Spleen (tissue), 11 donors: ENCODE measurements at regions not wholly inside any gene's neighbourhood (a gene's known extent, or its start where the extent isn't known, plus 50 kb on each side); places are given as distances from the start of the nearest gene placed in this dataset.

Experiments
- DNase-seq: peaks from one replicate; pipeline ENCODE4 v3.0.0-alpha.2; 2020
- H3K27ac ChIP-seq, 8 donors: fragments of 200-600 bp; sonication (generic) in 7 of 8; 1 replicate in 4 of 8; 2 replicates in 4 of 8; pipeline versions ENCODE4 v1.5.0 to v1.8.0; 2016 to 2021; ENCODE audit warnings: inconsistent platforms in 4 of 8, mild to moderate bottlenecking in 4 of 8, moderate library complexity in 1 of 8
- H3K27me3 ChIP-seq, 7 donors: fragments of 200-600 bp; sonication (generic) in 6 of 7; replicated peaks in 1 of 7; 1 replicate in 4 of 7; 2 replicates in 3 of 7; pipeline versions ENCODE4 v1.5.0 to v1.8.0; 2016 to 2021; ENCODE audit warnings: inconsistent platforms in 3 of 7, mild to moderate bottlenecking in 1 of 7
- H3K36me3 ChIP-seq, 6 donors: fragments of 200-600 bp; sonication (generic) in 5 of 6; 1 replicate in 4 of 6; 2 replicates in 2 of 6; pipeline versions ENCODE4 v1.5.0 to v1.8.0; 2016 to 2021; ENCODE audit warnings: inconsistent platforms in 2 of 6
- H3K4me1 ChIP-seq, 6 donors: fragments of 200-600 bp; sonication (generic) in 5 of 6; 1 replicate in 3 of 6; 2 replicates in 3 of 6; pipeline versions ENCODE4 v1.5.0 to v1.8.0; 2016 to 2021; ENCODE audit warnings: inconsistent platforms in 3 of 6
- H3K4me3 ChIP-seq, 8 donors: fragments of 200-600 bp; sonication (generic) in 7 of 8; 1 replicate in 4 of 8; 2 replicates in 4 of 8; pipeline versions ENCODE4 v1.5.0 to v1.8.0; 2016 to 2021; ENCODE audit warnings: inconsistent platforms in 4 of 8, mild to moderate bottlenecking in 4 of 8, moderate library complexity in 2 of 8
- H3K9me3 ChIP-seq, 8 donors: fragments of 200-600 bp; sonication (generic) in 7 of 8; 1 replicate in 4 of 8; 2 replicates in 4 of 8; pipeline versions ENCODE4 v1.5.0 to v1.8.0; 2016 to 2021; ENCODE audit warnings: inconsistent platforms in 4 of 8
- POLR2A ChIP-seq, 3 donors: fragments of 450-650 bp; IDR thresholded peaks; one replicate each; pipeline ENCODE4 v1.5.1; 2017; ENCODE audit warnings: antibody characterized with exemption in 3 of 3, mild to moderate bottlenecking in 1 of 3
- POLR2AphosphoS5 ChIP-seq, 3 donors: sonication (generic); formaldehyde crosslinking; IDR thresholded peaks; one replicate each; pipeline ENCODE4 v1.5.1; 2017; ENCODE audit warnings: antibody characterized with exemption in 3 of 3
- WGBS, 5 donors: extraction: QIAGEN DNeasy Blood & Tissue Kit in 3 of 5; methylation state at CpG; one replicate each; pipeline versions ENCODE4 v1.1.5 to v1.1.7; 2013 to 2018; 5-methylcytosine and 5-hydroxymethylcytosine counted together
- intact Hi-C: fragments of 100-400 bp; cut with DNase I; formaldehyde crosslinking; loops from one replicate; pipeline ENCODE4 v1.15.0; 2023; ENCODE audit warnings: low total_unique reads
- TF ChIP-seq, protein P1 (sequence below), 11 experiments: fragments of 200-600 bp in 7 of 11; fragments of 450-650 bp in 4 of 11; sonication (generic) in 4 of 11; IDR thresholded peaks in 8 of 11; conservative IDR thresholded peaks in 3 of 11; 1 replicate in 7 of 11; 2 replicates in 4 of 11; pipeline versions ENCODE4 v1.4.0 to v1.8.0; 2016 to 2021; ENCODE audit warnings: antibody characterized with exemption in 11 of 11, inconsistent platforms in 4 of 11, mild to moderate bottlenecking in 1 of 11
- donor health status: healthy with polysubstance abuse.
- donor health status: DM: no; HTN: no; CAD: no; lungs with moderate emphysema.
- donor health status: DM: no; HTN: no; CAD: no.
- donor health status: Bipolar disorder and iron deficiency.
- donor health status: healthy.
- donor health status: DM: no; HTN: no; CAD: no.
- donor health status: DM: yes; HTN: yes; CAD: no.

DNA sequence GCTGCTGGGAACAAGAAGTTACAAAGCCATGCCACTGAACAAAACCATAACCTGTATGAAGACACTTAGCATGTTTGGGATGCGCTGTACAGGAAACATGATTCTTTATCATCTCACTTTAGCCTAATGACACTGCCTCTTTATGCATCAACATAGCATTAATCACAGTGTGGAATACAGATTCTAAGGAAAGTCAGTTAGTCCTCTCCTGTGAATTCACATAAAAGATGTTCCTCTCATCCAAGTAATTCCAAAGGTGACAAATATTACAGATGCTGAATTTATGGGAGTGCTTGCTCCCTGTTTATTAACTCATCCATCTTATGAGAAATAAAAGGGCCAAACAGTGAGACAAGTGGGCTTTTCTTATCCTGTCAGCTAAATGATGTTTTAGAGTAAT, 1677.7 kb downstream of the EFNA5 start:
- DNase-seq, result no peak
- no peak overlapping the region for H3K27ac ChIP-seq
- H3K36me3 ChIP-seq, result no peaks in the 10 kb centered on the region
- 70 to 92% (median 89%) methylated on average over 1 of the region's 1 CpG for WGBS, 5 donors
- H3K4me3 ChIP-seq, result no peak overlapping the region
- no peaks in the 10 kb centered on the region for H3K27me3 ChIP-seq
- intact Hi-C loops, result no loop called here
- TF ChIP-seq POLR2AphosphoS5 (IDR thresholded peaks at IDR 0.05) (no peak), POLR2A (IDR thresholded peaks at IDR 0.05) (no peak)
- TF ChIP-seq, protein P1, sequence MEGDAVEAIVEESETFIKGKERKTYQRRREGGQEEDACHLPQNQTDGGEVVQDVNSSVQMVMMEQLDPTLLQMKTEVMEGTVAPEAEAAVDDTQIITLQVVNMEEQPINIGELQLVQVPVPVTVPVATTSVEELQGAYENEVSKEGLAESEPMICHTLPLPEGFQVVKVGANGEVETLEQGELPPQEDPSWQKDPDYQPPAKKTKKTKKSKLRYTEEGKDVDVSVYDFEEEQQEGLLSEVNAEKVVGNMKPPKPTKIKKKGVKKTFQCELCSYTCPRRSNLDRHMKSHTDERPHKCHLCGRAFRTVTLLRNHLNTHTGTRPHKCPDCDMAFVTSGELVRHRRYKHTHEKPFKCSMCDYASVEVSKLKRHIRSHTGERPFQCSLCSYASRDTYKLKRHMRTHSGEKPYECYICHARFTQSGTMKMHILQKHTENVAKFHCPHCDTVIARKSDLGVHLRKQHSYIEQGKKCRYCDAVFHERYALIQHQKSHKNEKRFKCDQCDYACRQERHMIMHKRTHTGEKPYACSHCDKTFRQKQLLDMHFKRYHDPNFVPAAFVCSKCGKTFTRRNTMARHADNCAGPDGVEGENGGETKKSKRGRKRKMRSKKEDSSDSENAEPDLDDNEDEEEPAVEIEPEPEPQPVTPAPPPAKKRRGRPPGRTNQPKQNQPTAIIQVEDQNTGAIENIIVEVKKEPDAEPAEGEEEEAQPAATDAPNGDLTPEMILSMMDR (IDR thresholded peaks at IDR 0.05 in 8 of 11, conservative IDR thresholded peaks at IDR 0.05 in 3 of 11), result no peak
- H3K4me1 ChIP-seq, result no peaks in the 10 kb centered on the region
- H3K9me3 ChIP-seq, result peaks cover 0 to 3% (median 0%) of the 10 kb centered on the region in 8 donors

DNA sequence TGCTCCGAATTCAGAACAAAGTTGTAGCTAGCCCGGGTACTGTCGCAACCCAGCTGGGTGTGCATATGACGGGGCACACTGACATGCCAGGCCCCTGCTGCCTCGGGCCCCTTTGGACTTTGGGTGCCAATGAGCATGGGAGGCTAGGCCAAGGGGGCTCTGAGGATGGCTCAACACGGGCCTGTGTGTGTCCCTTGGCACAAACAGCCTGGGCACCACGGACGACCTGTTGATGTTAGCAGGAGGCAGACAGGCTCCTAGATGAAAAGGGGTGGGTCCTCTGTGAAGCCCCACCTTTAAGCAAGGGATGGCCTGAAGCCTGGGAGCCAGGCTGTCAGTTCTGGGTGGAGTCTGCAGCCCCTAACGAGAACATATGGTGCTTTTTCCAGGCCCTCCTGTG, 1688.2 kb downstream of the EFNA5 start:
- H3K27ac ChIP-seq, result no peak overlapping the region
- H3K27me3 ChIP-seq, result no peaks in the 10 kb centered on the region
- H3K36me3 ChIP-seq, result no peaks in the 10 kb centered on the region
- no peak overlapping the region for H3K4me3 ChIP-seq
- no peaks in the 10 kb centered on the region for H3K4me1 ChIP-seq
- intact Hi-C loops, result no loop called here
- WGBS, 5 donors, result 76 to 87% (median 84%) methylated on average over 5 to 9 of the region's 9 CpGs
- no peak for TF ChIP-seq POLR2AphosphoS5 (IDR thresholded peaks at IDR 0.05)
- TF ChIP-seq, protein P1 (IDR thresholded peaks at IDR 0.05 in 8 of 11, conservative IDR thresholded peaks at IDR 0.05 in 3 of 11), result no peak
- no peak for TF ChIP-seq POLR2A (IDR thresholded peaks at IDR 0.05)
- H3K9me3 ChIP-seq, result peaks cover 0 to 18% (median 0%) of the 10 kb centered on the region in 8 donors
- DNase-seq, result peak; percentile 63

DNA sequence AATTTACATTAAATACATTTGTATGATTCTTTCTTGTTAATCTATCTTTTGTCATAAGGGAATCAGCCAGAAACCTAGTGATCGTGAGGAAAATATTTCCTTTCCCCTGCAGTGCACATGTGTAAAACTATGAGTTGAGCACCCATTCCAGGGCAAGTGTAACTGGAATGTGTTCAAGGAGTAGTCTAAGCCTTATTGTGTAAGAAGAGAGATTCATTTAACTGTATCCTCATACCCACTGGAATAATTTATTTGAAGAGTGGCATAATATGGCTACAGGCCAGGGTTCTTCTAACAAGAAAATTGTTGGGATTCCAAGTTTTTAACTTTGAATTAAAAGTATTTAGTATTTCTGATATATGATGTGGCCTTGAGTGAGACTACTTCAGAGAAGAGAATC, 1692.7 kb downstream of the EFNA5 start:
- no peaks in the 10 kb centered on the region for H3K27me3 ChIP-seq
- peaks cover 0 to 8% (median 0%) of the 10 kb centered on the region in 8 donors for H3K9me3 ChIP-seq
- H3K36me3 ChIP-seq, result no peaks in the 10 kb centered on the region
- no peak overlapping the region for H3K27ac ChIP-seq
- H3K4me3 ChIP-seq, result no peak overlapping the region
- intact Hi-C loops, result no loop called here
- WGBS, 5 donors, result 78 to 96% (median 86%) methylated on average over 1 of the region's 1 CpG
- H3K4me1 ChIP-seq, result no peaks in the 10 kb centered on the region
- no peak for DNase-seq
- no peak for TF ChIP-seq POLR2A (IDR thresholded peaks at IDR 0.05)
- TF ChIP-seq, protein P1 (IDR thresholded peaks at IDR 0.05 in 8 of 11, conservative IDR thresholded peaks at IDR 0.05 in 3 of 11), result no peak
- TF ChIP-seq POLR2AphosphoS5 (IDR thresholded peaks at IDR 0.05), result no peak

DNA sequence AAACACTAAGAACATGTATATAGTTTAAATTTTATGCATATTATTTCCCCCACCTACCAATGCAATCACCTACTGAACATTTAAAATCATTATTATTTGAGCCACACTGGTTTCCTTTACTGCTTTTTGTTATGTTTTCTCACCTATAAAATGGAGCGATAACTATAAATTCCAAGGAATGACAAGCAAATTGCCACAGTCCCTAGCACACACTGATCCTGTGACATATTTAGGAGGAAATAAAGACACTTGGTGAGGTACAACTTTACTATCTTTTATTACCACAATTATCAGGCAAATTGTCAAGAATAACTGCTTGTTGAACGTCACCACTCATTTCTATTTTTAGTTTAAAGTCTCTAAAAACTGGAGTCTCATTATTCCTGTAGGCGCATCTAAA, 1693.6 kb downstream of the EFNA5 start:
- TF ChIP-seq POLR2A (IDR thresholded peaks at IDR 0.05), result no peak
- TF ChIP-seq, protein P1 (IDR thresholded peaks at IDR 0.05 in 8 of 11, conservative IDR thresholded peaks at IDR 0.05 in 3 of 11), result no peak
- no peak for TF ChIP-seq POLR2AphosphoS5 (IDR thresholded peaks at IDR 0.05)
- no peak for DNase-seq
- H3K4me1 ChIP-seq, result no peaks in the 10 kb centered on the region
- H3K27ac ChIP-seq, result no peak overlapping the region
- H3K27me3 ChIP-seq, result no peaks in the 10 kb centered on the region
- intact Hi-C loops, result no loop called here
- H3K36me3 ChIP-seq, result no peaks in the 10 kb centered on the region
- H3K4me3 ChIP-seq, result no peak overlapping the region
- no peaks in the 10 kb centered on the region for H3K9me3 ChIP-seq
- WGBS, 5 donors, result 74 to 85% (median 80%) methylated on average over 3 of the region's 3 CpGs
